Tibial nerve (tissue), 3 donors: ENCODE measurements at regions not wholly inside any gene's neighbourhood (a gene's known extent, or its start where the extent isn't known, plus 50 kb on each side); places are given as distances from the start of the nearest gene placed in this dataset.

ENCODE experiments used
- EP300 ChIP-seq, 2 donors: sonication (generic); formaldehyde crosslinking; IDR thresholded peaks; one replicate each; pipeline ENCODE4 v1.6.1; 2017; ENCODE audit warnings: antibody characterized with exemption in 2 of 2, mild to moderate bottlenecking in 1 of 2
- POLR2A ChIP-seq, 2 donors: fragments of 450-650 bp; IDR thresholded peaks; one replicate each; pipeline ENCODE4 v1.6.1; 2017; ENCODE audit warnings: antibody characterized with exemption in 2 of 2, mild to moderate bottlenecking in 2 of 2, moderate library complexity in 2 of 2

- TF ChIP-seq POLR2A (IDR thresholded peaks at IDR 0.05) (no peak), EP300 (IDR thresholded peaks at IDR 0.05) (no peak)
These were observed 1092.0 kb downstream of the NAALADL2 start for GRCh38 chr3:175951047-175951694.
